Kidney epithelial cell (primary cell): ENCODE measurements at regions not wholly inside any gene's neighbourhood (a gene's known extent, or its start where the extent isn't known, plus 50 kb on each side); places are given as distances from the start of the nearest gene placed in this dataset.

Experiments used
- DNase-seq: peaks from one replicate; pipeline ENCODE4 v3.0.0-alpha.2; 2010; ENCODE audit warnings: low read depth
- H3K27me3 ChIP-seq: 2 replicates; pipeline ENCODE4 v1.6.0; 2011; ENCODE audit warnings: low read length; ENCODE audit not compliant: control insufficient read depth, insufficient read depth
- H3K36me3 ChIP-seq: 2 replicates; pipeline ENCODE4 v1.5.1; 2011; ENCODE audit warnings: low read length; ENCODE audit not compliant: control insufficient read depth, insufficient read depth
- H3K4me3 ChIP-seq: 2 replicates; pipeline ENCODE4 v1.5.1; 2011; ENCODE audit warnings: low read depth, mild to moderate bottlenecking, control low read depth, low read length
- TF ChIP-seq, protein P1 (sequence below): IDR thresholded peaks from 2 replicates; pipeline ENCODE4 v1.5.1; 2011; ENCODE audit warnings: mild to moderate bottlenecking, moderate library complexity, low read length, control low read depth, inconsistent platforms; ENCODE audit not compliant: insufficient read depth, poor library complexity, severe bottlenecking

DNA sequence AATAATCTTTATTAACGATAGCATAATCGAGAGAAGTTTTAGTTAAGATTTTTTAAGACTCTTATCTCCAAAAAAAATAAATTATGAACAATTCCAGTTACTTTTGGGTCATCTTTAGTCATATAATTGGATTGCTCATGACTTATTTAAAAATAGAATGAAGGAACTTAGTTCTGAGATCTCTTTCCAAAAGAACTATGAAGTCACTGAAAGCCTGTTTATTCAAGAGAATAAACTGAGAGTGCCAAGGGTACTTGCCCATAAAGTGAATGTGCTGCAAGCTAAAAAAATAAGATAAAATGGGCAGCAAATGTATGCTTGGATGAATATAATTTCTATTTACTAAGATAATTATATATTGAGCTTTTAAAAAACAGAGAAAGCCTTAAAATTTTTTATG lies 176.5 kb upstream of the PLSCR5 start:
- TF ChIP-seq, protein P1, sequence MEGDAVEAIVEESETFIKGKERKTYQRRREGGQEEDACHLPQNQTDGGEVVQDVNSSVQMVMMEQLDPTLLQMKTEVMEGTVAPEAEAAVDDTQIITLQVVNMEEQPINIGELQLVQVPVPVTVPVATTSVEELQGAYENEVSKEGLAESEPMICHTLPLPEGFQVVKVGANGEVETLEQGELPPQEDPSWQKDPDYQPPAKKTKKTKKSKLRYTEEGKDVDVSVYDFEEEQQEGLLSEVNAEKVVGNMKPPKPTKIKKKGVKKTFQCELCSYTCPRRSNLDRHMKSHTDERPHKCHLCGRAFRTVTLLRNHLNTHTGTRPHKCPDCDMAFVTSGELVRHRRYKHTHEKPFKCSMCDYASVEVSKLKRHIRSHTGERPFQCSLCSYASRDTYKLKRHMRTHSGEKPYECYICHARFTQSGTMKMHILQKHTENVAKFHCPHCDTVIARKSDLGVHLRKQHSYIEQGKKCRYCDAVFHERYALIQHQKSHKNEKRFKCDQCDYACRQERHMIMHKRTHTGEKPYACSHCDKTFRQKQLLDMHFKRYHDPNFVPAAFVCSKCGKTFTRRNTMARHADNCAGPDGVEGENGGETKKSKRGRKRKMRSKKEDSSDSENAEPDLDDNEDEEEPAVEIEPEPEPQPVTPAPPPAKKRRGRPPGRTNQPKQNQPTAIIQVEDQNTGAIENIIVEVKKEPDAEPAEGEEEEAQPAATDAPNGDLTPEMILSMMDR: no peak
- no peak for DNase-seq
- Histone ChIP-seq H3K4me3 (no peak overlapping the region), H3K27me3 (no peaks in the 10 kb centered on the region), H3K36me3 (no peaks in the 10 kb centered on the region)

DNA sequence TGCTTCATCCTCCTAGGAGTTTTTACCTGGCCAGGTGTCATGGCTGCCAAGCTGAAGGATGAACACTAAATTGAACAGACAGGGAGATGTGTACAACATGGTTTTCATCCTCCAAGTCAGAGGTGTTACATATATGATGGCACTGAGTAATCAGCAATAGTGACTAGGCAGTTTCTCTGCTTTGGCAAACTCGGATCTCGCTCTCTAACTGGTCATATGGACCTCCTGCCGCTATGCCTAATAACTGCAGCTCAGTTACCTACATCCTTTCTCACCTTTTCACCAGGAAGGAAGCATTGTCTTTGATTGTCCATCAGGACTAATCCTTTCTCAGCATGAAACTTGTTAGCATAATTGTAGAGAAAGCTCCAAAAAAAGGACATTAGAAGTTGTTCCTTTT lies 175.9 kb upstream of the PLSCR5 start:
- H3K27me3 ChIP-seq: no peaks in the 10 kb centered on the region
- TF ChIP-seq, protein P1: no peak
- no peak for DNase-seq
- no peaks in the 10 kb centered on the region for H3K36me3 ChIP-seq
- no peak overlapping the region for H3K4me3 ChIP-seq

DNA sequence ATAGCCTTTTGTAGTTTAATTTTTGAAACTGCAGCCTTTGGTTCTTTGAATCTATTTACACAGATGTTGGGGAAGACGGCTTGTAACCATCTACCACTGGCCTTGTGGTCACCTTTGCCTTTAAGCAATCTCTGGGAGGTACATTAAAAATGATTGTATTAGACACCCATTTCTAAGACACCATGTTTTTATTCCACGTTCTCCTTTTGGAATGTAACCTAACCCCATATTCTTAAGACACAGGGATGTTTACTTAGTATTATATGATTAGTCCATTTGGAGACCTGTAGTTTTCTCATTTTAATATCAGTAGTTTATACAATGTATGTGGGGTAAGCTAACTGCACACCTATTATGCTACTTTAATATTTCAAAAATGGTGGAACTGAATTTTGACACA lies 175.1 kb upstream of the PLSCR5 start:
- Histone ChIP-seq H3K27me3 (no peaks in the 10 kb centered on the region), H3K36me3 (no peaks in the 10 kb centered on the region), H3K4me3 (no peak overlapping the region)
- DNase-seq: no peak
- TF ChIP-seq, protein P1: no peak

DNA sequence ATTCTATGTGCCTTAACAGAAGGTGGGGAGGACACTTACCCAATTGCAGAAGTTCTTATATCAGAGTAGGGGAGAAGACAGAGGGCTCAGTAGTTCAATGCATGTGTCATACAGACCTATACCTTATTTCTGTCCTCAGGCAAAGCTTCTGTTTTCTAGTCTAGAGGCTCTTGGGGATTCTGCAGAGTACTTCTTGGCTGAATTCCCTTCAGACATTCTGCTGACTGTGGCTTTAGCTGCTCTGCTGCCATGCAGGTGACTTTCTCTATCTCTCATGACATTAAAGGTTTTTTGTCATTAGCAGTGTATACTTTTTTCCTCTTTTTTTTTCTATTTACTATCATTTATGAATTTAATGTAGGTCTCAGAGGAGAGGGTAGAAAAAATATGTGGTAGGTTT lies 172.8 kb upstream of the PLSCR5 start:
- TF ChIP-seq, protein P1: no peak
- H3K4me3 ChIP-seq: no peak overlapping the region
- no peaks in the 10 kb centered on the region for H3K27me3 ChIP-seq
- DNase-seq: no peak
- no peaks in the 10 kb centered on the region for H3K36me3 ChIP-seq

DNA sequence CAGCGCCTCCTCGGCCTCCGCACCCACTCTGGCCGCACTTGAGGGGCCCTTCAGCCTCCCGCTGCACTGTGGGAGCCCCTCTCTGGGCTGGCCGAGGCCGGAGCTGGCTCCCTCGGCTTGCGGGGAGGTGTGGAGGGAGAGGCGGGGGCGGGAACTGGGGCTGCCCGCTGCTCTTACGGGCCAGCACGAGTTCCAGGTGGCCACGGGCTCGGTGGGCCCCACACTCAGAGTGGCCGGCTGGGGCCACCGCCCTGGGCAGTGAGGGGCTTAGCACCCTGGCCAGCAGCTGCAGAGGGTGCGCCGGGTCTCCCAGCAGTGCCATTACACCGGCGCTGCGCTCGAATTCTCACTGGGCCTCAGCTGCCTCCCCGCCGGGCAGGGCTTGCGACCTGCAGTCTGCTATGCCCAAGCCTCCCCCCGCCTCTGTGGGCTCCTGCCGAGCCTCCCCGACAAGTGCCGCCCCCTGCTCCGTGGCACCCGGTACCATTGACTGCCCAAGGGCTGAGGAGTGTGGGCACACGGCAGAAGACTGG lies 167.1 kb upstream of the PLSCR5 start:
- no peaks in the 10 kb centered on the region for H3K27me3 ChIP-seq
- TF ChIP-seq, protein P1: no peak

DNA sequence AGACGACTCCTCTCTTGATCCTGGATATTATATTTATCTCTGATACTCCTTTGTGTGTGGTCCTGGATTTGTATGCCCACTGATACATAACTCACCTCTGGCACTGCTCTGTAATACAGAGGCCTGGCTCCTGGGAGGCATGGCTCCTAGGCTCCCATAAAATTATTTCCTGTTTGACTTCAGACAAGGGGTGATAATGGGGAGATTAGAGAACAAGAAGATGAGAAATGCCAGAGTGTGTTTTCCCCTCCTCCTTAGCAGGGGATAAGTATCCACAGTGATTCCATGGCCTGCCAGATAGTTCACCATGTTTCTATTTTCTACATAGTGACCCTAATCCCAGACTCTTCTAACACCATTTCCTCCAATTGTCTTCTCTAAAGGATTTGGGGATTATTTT lies 165.7 kb upstream of the PLSCR5 start:
- TF ChIP-seq, protein P1: no peak

More for the DNA sequence above, 167.1 kb upstream of the PLSCR5 start:
- DNase-seq: no peak
- Histone ChIP-seq H3K36me3 (no peaks in the 10 kb centered on the region), H3K4me3 (no peak overlapping the region)

More for the DNA sequence above, 165.7 kb upstream of the PLSCR5 start:
- no peak overlapping the region for H3K4me3 ChIP-seq
- no peaks in the 10 kb centered on the region for H3K36me3 ChIP-seq
- DNase-seq: no peak
- no peaks in the 10 kb centered on the region for H3K27me3 ChIP-seq
